ENCODE measurements at regions not wholly inside any gene's neighbourhood (a gene's known extent, or its start where the extent isn't known, plus 50 kb on each side); places are given as distances from the start of the nearest gene placed in this dataset.
A peak's percentile ranks its signal among the peaks of the same experiment; 100 is the strongest.

DNA sequence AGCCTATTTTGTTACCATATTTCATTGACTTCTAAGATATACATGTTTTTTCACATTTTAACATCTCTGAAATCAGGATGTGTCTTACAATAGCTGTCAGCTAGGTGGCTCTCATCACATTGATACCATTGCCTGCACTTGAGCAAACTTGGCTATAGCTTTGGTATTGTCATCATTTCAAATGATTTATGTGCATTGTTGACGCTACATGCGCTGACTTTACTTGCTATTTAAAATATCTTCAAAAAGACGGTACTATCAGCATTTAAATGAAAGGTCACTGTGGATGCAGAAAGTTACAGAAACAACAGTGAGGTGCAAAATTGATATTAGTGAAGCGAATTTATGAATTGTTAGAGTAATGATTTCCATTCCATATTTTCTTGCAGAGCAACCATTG, 54.0 kb upstream of the ABHD2 start:
- peak in 2 of 4 experiments; percentile 22 to 27 for TF ChIP-seq CTCF (IDR thresholded peaks at IDR 0.05)
- no peak for TF ChIP-seq EP300 (IDR thresholded peaks at IDR 0.05)
- no peak for TF ChIP-seq POLR2A (IDR thresholded peaks at IDR 0.05)
- TF ChIP-seq POLR2AphosphoS5 (IDR thresholded peaks at IDR 0.05) = no peak
